ENCODE measurements at regions not wholly inside any gene's neighbourhood (a gene's known extent, or its start where the extent isn't known, plus 50 kb on each side); places are given as distances from the start of the nearest gene placed in this dataset.

- TF ChIP-seq CTCF (IDR thresholded peaks at IDR 0.05) (no peak), POLR2A (IDR thresholded peaks at IDR 0.05) (no peak), POLR2AphosphoS5 (IDR thresholded peaks at IDR 0.05) (no peak)
Observed at GRCh38 chr20:17066902-17067301, 159.9 kb upstream of the PCSK2 start.
